ENCODE measurements at regions not wholly inside any gene's neighbourhood (a gene's known extent, or its start where the extent isn't known, plus 50 kb on each side); places are given as distances from the start of the nearest gene placed in this dataset.

GRCh38 chr14:95034788-95035187 lies 122.5 kb downstream of the DICER1 start:
- intact Hi-C loops (cut with DNase I), result no loop called here
- no peak for ATAC-seq
- Histone ChIP-seq H3K9me3 (no peaks in the 10 kb centered on the region), H3K36me3 (no peaks in the 10 kb centered on the region), H3K4me1 (no peaks in the 10 kb centered on the region), H3K27ac (no peak overlapping the region), H3K4me3 (no peak overlapping the region), H3K27me3 (no peaks in the 10 kb centered on the region)
- WGBS (ENCODE audit: insufficient coverage, low coverage, low lambda C conversion rate, missing lambda C conversion rate), result 52% methylated on average over 5 of the region's 5 CpGs
- TF ChIP-seq POLR2A (IDR thresholded peaks at IDR 0.05), result no peak
- TF ChIP-seq CTCF (IDR thresholded peaks at IDR 0.05), result no peak
- no peak for DNase-seq

GRCh38 chr14:95033682-95034632 lies 123.4 kb downstream of the DICER1 start:
- no peaks in the 10 kb centered on the region for H3K9me3 ChIP-seq
- no peak for ATAC-seq
- no peak overlapping the region for H3K27ac ChIP-seq
- H3K36me3 ChIP-seq, result no peaks in the 10 kb centered on the region
- intact Hi-C loops (cut with DNase I), result no loop called here
- no peaks in the 10 kb centered on the region for H3K4me1 ChIP-seq
- TF ChIP-seq POLR2A (IDR thresholded peaks at IDR 0.05) (no peak), CTCF (IDR thresholded peaks at IDR 0.05) (no peak)
- 62% methylated on average over 6 of the region's 8 CpGs for WGBS (ENCODE audit: insufficient coverage, low coverage, low lambda C conversion rate, missing lambda C conversion rate)
- no peaks in the 10 kb centered on the region for H3K27me3 ChIP-seq
- DNase-seq, result no peak
- H3K4me3 ChIP-seq, result no peak overlapping the region

GRCh38 chr14:95033031-95033430 lies 124.3 kb downstream of the DICER1 start:
- WGBS (ENCODE audit: insufficient coverage, low coverage, low lambda C conversion rate, missing lambda C conversion rate), result 40% methylated on average over 4 of the region's 4 CpGs

DNA sequence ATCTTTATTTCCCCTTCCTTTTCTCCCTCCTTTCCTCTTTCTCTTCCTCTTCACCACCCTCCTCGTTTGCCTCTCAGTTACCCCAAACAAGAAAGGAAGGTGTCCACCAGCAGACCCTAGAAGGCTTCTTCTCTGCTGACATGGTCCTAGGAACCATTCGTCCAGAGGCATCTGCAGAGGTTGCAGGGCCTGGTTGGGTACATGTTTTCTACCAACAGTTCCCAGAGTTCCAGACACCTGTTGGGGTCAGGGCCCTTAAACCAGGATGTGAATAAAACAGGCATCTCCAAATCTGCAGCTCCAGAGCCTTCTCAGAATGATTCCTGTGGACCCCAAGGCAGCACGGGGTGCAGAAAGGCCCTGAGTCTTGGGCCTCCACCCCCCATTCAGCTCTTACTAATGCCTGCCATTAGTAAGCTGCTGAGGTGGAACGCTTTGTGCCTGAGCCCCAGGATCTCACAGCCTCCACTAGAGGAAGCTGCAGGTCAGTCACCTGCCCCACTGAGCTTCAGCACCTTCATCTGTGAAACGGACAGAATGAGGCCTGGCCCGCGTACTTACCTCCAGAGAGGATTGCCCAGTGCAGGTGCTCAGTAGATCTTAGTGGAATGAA lies 130.4 kb downstream of the DICER1 start:
- no peaks in the 10 kb centered on the region for H3K4me1 ChIP-seq
- H3K36me3 ChIP-seq, result no peaks in the 10 kb centered on the region
- TF ChIP-seq CTCF (IDR thresholded peaks at IDR 0.05) (no peak), POLR2A (IDR thresholded peaks at IDR 0.05) (no peak)
- H3K27me3 ChIP-seq, result no peaks in the 10 kb centered on the region
- DNase-seq (no peak), ATAC-seq (no peak)
- 72% methylated on average over 5 of the region's 7 CpGs for WGBS (ENCODE audit: insufficient coverage, low coverage, low lambda C conversion rate, missing lambda C conversion rate)
- no peak overlapping the region for H3K27ac ChIP-seq
- intact Hi-C loops (cut with DNase I), result no loop called here
- H3K9me3 ChIP-seq, result no peaks in the 10 kb centered on the region
- no peak overlapping the region for H3K4me3 ChIP-seq

More at GRCh38 chr14:95033031-95033430, 124.3 kb downstream of the DICER1 start:
- H3K27ac ChIP-seq, result no peak overlapping the region
- no peaks in the 10 kb centered on the region for H3K9me3 ChIP-seq
- TF ChIP-seq POLR2A (IDR thresholded peaks at IDR 0.05), result no peak
- DNase-seq, result no peak
- H3K27me3 ChIP-seq, result no peaks in the 10 kb centered on the region
- ATAC-seq, result no peak
- H3K4me3 ChIP-seq, result no peak overlapping the region
- no peaks in the 10 kb centered on the region for H3K4me1 ChIP-seq
- H3K36me3 ChIP-seq, result no peaks in the 10 kb centered on the region
- intact Hi-C loops (cut with DNase I), result no loop called here

GRCh38 chr14:95025941-95026340 lies 131.4 kb downstream of the DICER1 start:
- Histone ChIP-seq H3K9me3 (no peaks in the 10 kb centered on the region), H3K4me1 (no peaks in the 10 kb centered on the region), H3K27ac (no peak overlapping the region), H3K36me3 (no peaks in the 10 kb centered on the region), H3K4me3 (no peak overlapping the region), H3K27me3 (no peaks in the 10 kb centered on the region)
- ATAC-seq (no peak), DNase-seq (no peak)
- intact Hi-C loops (cut with DNase I), result no loop called here
- 70% methylated on average over 5 of the region's 6 CpGs for WGBS (ENCODE audit: insufficient coverage, low coverage, low lambda C conversion rate, missing lambda C conversion rate)
- TF ChIP-seq POLR2A (IDR thresholded peaks at IDR 0.05) (no peak), CTCF (IDR thresholded peaks at IDR 0.05) (no peak)

Measured in right lobe of liver (tissue), 6 donors.